Lung (tissue), 11 donors: ENCODE measurements at regions not wholly inside any gene's neighbourhood (a gene's known extent, or its start where the extent isn't known, plus 50 kb on each side); places are given as distances from the start of the nearest gene placed in this dataset.

Experiments
- ATAC-seq: fragments of 200-7000 bp; cut with Tn5 transposase; one replicate; pipeline ENCODE4 v1.9.1; 2020; ENCODE audit warnings: moderate number of reproducible peaks; ENCODE audit not compliant: insufficient read depth, low FRiP score
- DNase-seq, 3 donors: peaks; one replicate each; pipeline ENCODE4 v3.0.0-alpha.2; 2013 to 2017
- H3K27ac ChIP-seq, 2 donors: one replicate each; pipeline ENCODE4 v1.5.1; 2013; ENCODE audit warnings: mild to moderate bottlenecking in 2 of 2, moderate library complexity in 2 of 2, control low read depth in 1 of 2, inconsistent platforms in 1 of 2, low read depth in 1 of 2, low read length in 1 of 2
- H3K27me3 ChIP-seq, 3 donors: one replicate each; pipeline ENCODE4 v1.5.1; 2013; ENCODE audit warnings: low read length in 2 of 3; ENCODE audit not compliant: control insufficient read depth in 3 of 3, insufficient read depth in 3 of 3
- H3K36me3 ChIP-seq, 4 donors: one replicate each; pipeline ENCODE4 v1.5.1; 2013; ENCODE audit warnings: low read length in 4 of 4, mild to moderate bottlenecking in 1 of 4, moderate library complexity in 1 of 4; ENCODE audit not compliant: control insufficient read depth in 4 of 4, insufficient read depth in 4 of 4
- H3K4me1 ChIP-seq, 5 donors: one replicate each; pipeline ENCODE4 v1.5.1; 2013; ENCODE audit warnings: low read length in 5 of 5, mild to moderate bottlenecking in 2 of 5, moderate library complexity in 1 of 5; ENCODE audit not compliant: control insufficient read depth in 5 of 5, insufficient read depth in 5 of 5
- H3K4me3 ChIP-seq: one replicate; pipeline ENCODE4 v1.5.1; 2013; ENCODE audit warnings: mild to moderate bottlenecking, control low read depth, moderate library complexity
- H3K9ac ChIP-seq, 2 donors: one replicate each; pipeline ENCODE4 v1.5.1; 2013; ENCODE audit warnings: low read length in 2 of 2, control low read depth in 1 of 2; ENCODE audit not compliant: insufficient read depth in 1 of 2
- H3K9me3 ChIP-seq, 4 donors: one replicate each; pipeline ENCODE4 v1.5.1; 2013; ENCODE audit warnings: low read length in 3 of 4, mild to moderate bottlenecking in 1 of 4, moderate library complexity in 1 of 4; ENCODE audit not compliant: control insufficient read depth in 4 of 4, insufficient read depth in 3 of 4
- WGBS, 2 donors: extraction: QIAGEN DNeasy Blood & Tissue Kit; methylation state at CpG; one replicate each; pipeline ENCODE4 v1.1.7; 2013; 5-methylcytosine and 5-hydroxymethylcytosine counted together
- TF ChIP-seq, protein P1 (sequence below): IDR thresholded peaks from 2 replicates; pipeline ENCODE4 v1.5.1; 2012; ENCODE audit warnings: mild to moderate bottlenecking; ENCODE audit errors: control extremely low read depth, extremely low read depth
- donor health status: control.
- donor health status: control.
- donor health status: Bipolar disorder and iron deficiency.
- donor health status: healthy.
- donor health status: DM: yes; HTN: yes; CAD: no.

DNA sequence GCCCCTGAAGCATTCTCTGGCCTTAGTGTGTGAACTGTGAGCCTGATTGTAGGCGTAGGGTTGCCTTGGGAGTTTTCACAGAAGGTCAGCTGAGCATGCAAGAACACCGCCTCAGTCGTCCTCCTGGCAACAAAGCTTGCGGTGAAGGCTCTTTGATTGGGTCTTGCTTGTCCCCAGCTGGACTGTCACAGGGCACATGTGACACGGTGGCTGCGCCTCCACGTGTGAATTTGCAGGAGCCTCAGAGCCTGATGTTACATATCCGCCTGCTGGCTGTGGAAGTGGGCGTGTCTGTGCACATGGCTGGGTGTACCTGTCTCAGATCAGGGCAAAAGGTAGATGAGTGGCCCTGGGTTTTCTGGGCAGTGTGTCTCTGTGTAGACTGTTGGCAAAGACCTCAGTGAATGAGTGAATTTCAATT is 228.7 kb downstream of the HAUS1 start:
- DNase-seq: peak; percentile 27 to 34 (median 33)
- Histone ChIP-seq H3K27me3 (no peaks in the 10 kb centered on the region), H3K36me3 (no peaks in the 10 kb centered on the region), H3K4me1 (peaks cover 5 to 37% (median 13%) of the 10 kb centered on the region in 5 donors), H3K9me3 (no peaks in the 10 kb centered on the region), H3K4me3 (no peak overlapping the region), H3K27ac (no peak overlapping the region), H3K9ac (no peak overlapping the region)
- WGBS, 2 donors: 51 to 64% methylated on average over 9 of the region's 9 CpGs
- TF ChIP-seq, protein P1, sequence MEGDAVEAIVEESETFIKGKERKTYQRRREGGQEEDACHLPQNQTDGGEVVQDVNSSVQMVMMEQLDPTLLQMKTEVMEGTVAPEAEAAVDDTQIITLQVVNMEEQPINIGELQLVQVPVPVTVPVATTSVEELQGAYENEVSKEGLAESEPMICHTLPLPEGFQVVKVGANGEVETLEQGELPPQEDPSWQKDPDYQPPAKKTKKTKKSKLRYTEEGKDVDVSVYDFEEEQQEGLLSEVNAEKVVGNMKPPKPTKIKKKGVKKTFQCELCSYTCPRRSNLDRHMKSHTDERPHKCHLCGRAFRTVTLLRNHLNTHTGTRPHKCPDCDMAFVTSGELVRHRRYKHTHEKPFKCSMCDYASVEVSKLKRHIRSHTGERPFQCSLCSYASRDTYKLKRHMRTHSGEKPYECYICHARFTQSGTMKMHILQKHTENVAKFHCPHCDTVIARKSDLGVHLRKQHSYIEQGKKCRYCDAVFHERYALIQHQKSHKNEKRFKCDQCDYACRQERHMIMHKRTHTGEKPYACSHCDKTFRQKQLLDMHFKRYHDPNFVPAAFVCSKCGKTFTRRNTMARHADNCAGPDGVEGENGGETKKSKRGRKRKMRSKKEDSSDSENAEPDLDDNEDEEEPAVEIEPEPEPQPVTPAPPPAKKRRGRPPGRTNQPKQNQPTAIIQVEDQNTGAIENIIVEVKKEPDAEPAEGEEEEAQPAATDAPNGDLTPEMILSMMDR: no peak
- ATAC-seq: no peak

DNA sequence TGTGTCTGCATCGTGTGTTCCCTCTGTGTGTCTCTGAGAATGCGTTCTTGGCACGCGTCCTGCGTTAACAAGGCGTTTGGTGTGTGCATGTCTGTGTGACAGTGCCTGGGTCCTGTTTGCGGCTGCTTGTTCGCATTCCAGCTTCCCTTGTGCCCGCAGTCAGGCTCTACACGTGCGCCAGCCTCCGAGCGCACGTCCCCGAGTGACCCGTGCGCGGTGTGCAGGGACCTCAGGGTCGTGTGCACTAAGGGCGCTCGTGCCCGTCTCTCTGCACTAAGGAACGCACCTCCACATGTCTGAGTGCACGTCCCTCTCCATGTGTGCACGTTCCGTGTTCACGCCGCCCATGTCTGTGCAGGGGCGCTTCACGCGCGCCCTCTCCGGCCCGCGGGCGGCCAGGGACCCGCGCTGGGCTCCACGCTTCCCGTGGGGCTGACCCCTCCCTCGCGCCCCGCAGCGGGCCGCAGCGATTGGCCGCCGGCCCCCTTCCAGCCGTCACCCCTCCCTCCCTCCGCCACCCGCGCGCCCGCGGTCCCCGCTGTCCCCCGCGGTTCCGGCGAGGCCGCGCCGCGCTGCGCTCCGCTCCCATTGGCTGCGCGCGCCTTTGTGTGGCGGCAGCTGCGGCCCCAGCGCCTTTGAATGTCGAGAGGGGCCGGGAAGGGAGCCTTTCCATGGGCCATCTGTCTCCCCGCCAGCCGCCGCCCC is 229.4 kb downstream of the HAUS1 start:
- H3K36me3 ChIP-seq: no peaks in the 10 kb centered on the region
- peaks cover 5 to 44% (median 20%) of the 10 kb centered on the region in 5 donors for H3K4me1 ChIP-seq
- no peaks in the 10 kb centered on the region for H3K9me3 ChIP-seq
- H3K27me3 ChIP-seq: no peaks in the 10 kb centered on the region
- H3K4me3 ChIP-seq: peak overlapping the region; percentile 22
- TF ChIP-seq, protein P1: no peak
- no peak overlapping the region for H3K9ac ChIP-seq
- DNase-seq (peak; percentile 64 to 81 (median 70)), ATAC-seq (peak; percentile 24)
- WGBS, 2 donors: 0 to 1% methylated on average over 34 to 77 of the region's 77 CpGs
- peak overlapping the region in 1 of 2 donors; percentile 25 for H3K27ac ChIP-seq

DNA sequence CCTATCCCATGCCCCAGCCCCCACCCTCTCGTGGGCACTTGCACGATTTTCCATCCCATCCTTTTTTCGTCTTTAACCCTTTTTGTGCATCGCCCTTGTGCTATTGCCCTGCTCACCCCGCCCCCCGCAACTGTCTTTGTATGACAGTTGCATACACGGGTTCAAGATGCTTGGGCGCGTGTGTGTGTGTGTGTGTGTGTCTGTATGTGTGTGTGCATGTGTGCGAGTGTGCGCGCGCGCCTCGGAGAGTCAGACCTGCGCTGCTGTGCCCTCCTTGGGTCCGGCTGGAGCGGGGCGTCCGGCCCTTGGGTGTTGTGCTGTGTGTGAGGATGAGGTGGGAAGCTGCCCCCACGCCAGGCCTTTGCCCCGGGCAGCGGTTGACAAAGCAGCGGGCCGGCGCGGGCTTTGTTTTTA is 230.7 kb downstream of the HAUS1 start:
- Histone ChIP-seq H3K4me3 (peak overlapping the region; percentile 16), H3K9me3 (no peaks in the 10 kb centered on the region), H3K4me1 (peaks cover 5 to 52% (median 23%) of the 10 kb centered on the region in 5 donors), H3K9ac (peak overlapping the region; percentile 34 to 67), H3K27me3 (no peaks in the 10 kb centered on the region), H3K27ac (peak overlapping the region in 1 of 2 donors; percentile 3), H3K36me3 (no peaks in the 10 kb centered on the region)
- peak; percentile 59 to 73 (median 64) for DNase-seq
- WGBS, 2 donors: 5 to 9% methylated on average over 27 of the region's 27 CpGs
- TF ChIP-seq, protein P1: no peak
- no peak for ATAC-seq
